HEK293 (cell line): ENCODE measurements at regions not wholly inside any gene's neighbourhood (a gene's known extent, or its start where the extent isn't known, plus 50 kb on each side); places are given as distances from the start of the nearest gene placed in this dataset.

ENCODE experiments used
- CTCF ChIA-PET: fragments of 350-600 bp; formaldehyde crosslinking; extraction: SDS; loops from one replicate; lab custom pipeline; 2021; ENCODE audit warnings: antibody characterized with exemption; lab: Yijun Ruan, JAX
- POLR2A ChIA-PET: fragments of 300-600 bp; formaldehyde crosslinking; extraction: SDS; loops from one replicate; lab custom pipeline; 2020; ENCODE audit warnings: antibody characterized with exemption, inconsistent platforms; lab: Yijun Ruan, JAX
- H3K27ac ChIP-seq: fragments of 200-500 bp; sonication (Bioruptor generic); 2 replicates; pipeline ENCODE4 v1.5.1; 2014; ENCODE audit warnings: low read depth, low read length, control low read depth, inconsistent platforms; ENCODE audit errors: extremely low read depth
- H3K36me3 ChIP-seq, 2 experiments: fragments of 200-500 bp in 1 of 2; sonication (Bioruptor generic) in 1 of 2; 1 replicate in 1 of 2; 2 replicates in 1 of 2; pipeline ENCODE4 v1.5.1; 2014 to 2017; ENCODE audit warnings: inconsistent platforms in 2 of 2, low read length in 2 of 2; ENCODE audit not compliant: control insufficient read depth in 2 of 2, insufficient read depth in 1 of 2
- H3K4me1 ChIP-seq: fragments of 200-500 bp; sonication (Bioruptor generic); 2 replicates; pipeline ENCODE4 v1.5.1; 2014; ENCODE audit warnings: mild to moderate bottlenecking, low read length, inconsistent platforms; ENCODE audit not compliant: control insufficient read depth, insufficient read depth
- H3K4me3 ChIP-seq: 2 replicates; pipeline ENCODE4 v1.5.1; 2011; ENCODE audit warnings: low read depth, mild to moderate bottlenecking, control low read depth, low read length, moderate library complexity
- H3K9me3 ChIP-seq: fragments of 200-500 bp; sonication (Bioruptor generic); 2 replicates; pipeline ENCODE4 v1.5.1; 2014; ENCODE audit warnings: low read depth, low read length, inconsistent platforms; ENCODE audit not compliant: control insufficient read depth, insufficient read depth
- KLF7 ChIP-seq: fragments of 450-650 bp; formaldehyde crosslinking; IDR thresholded peaks from 2 replicates; pipeline ENCODE4 v1.5.1; 2016; ENCODE audit warnings: missing biosample characterization, missing genetic modification characterization, borderline replicate concordance
- MEIS1 ChIP-seq: sonication (generic); formaldehyde crosslinking; IDR thresholded peaks from 2 replicates; pipeline ENCODE4 v1.8.1; 2022; ENCODE audit warnings: missing genetic modification reagents, mild to moderate bottlenecking, borderline replicate concordance
- OVOL3 ChIP-seq: fragments of 450-650 bp; formaldehyde crosslinking; IDR thresholded peaks from 2 replicates; pipeline ENCODE4 v1.5.1; 2016; ENCODE audit warnings: missing biosample characterization, missing genetic modification characterization
- SETDB1 ChIP-seq: IDR thresholded peaks from one replicate; pipeline ENCODE4 v1.6.1; 2017; ENCODE audit warnings: mild to moderate bottlenecking, low read length, moderate library complexity, mixed read lengths; ENCODE audit not compliant: insufficient read length
- ZEB2 ChIP-seq: fragments of 450-650 bp; formaldehyde crosslinking; IDR thresholded peaks from 2 replicates; pipeline ENCODE4 v1.5.1; 2016; ENCODE audit warnings: missing biosample characterization, missing genetic modification characterization
- ZFP37 ChIP-seq: fragments of 450-650 bp; formaldehyde crosslinking; IDR thresholded peaks from 2 replicates; pipeline ENCODE4 v1.5.1; 2016; ENCODE audit warnings: missing biosample characterization, missing genetic modification characterization
- ZNF121 ChIP-seq: fragments of 450-650 bp; formaldehyde crosslinking; IDR thresholded peaks from 2 replicates; pipeline ENCODE4 v1.5.1; 2016; ENCODE audit warnings: missing biosample characterization, missing genetic modification characterization
- ZNF175 ChIP-seq: fragments of 450-650 bp; formaldehyde crosslinking; IDR thresholded peaks from 2 replicates; pipeline ENCODE4 v1.5.1; 2016; ENCODE audit warnings: missing biosample characterization, missing genetic modification characterization
- ZNF19 ChIP-seq: fragments of 450-650 bp; formaldehyde crosslinking; IDR thresholded peaks from 2 replicates; pipeline ENCODE4; 2016; ENCODE audit warnings: missing biosample characterization, missing genetic modification characterization, low read depth
- ZNF324 ChIP-seq: fragments of 450-650 bp; formaldehyde crosslinking; IDR thresholded peaks from 2 replicates; pipeline ENCODE4 v1.5.1; 2016; ENCODE audit warnings: missing biosample characterization, missing genetic modification characterization
- ZNF354C ChIP-seq: fragments of 450-650 bp; formaldehyde crosslinking; IDR thresholded peaks from 2 replicates; pipeline ENCODE4 v1.5.1; 2016; ENCODE audit warnings: missing biosample characterization, missing genetic modification characterization, low read depth, borderline replicate concordance
- ZNF426 ChIP-seq: fragments of 450-650 bp; formaldehyde crosslinking; IDR thresholded peaks from 2 replicates; pipeline ENCODE4 v1.5.1; 2017; ENCODE audit warnings: missing biosample characterization, missing genetic modification characterization, mild to moderate bottlenecking, inconsistent platforms, moderate library complexity
- ZNF514 ChIP-seq: fragments of 450-650 bp; formaldehyde crosslinking; IDR thresholded peaks from 2 replicates; pipeline ENCODE4 v1.5.1; 2016; ENCODE audit warnings: missing biosample characterization, missing genetic modification characterization
- ZNF560 ChIP-seq: fragments of 450-650 bp; formaldehyde crosslinking; IDR thresholded peaks from 2 replicates; pipeline ENCODE4 v1.5.1; 2017; ENCODE audit warnings: missing biosample characterization, missing genetic modification characterization, borderline replicate concordance
- ZNF571 ChIP-seq: fragments of 450-650 bp; formaldehyde crosslinking; IDR thresholded peaks from 2 replicates; pipeline ENCODE4 v1.5.0; 2017; ENCODE audit warnings: missing biosample characterization, missing genetic modification characterization
- ZNF596 ChIP-seq: fragments of 450-650 bp; IDR thresholded peaks from 2 replicates; pipeline ENCODE4 v1.5.0; 2018; ENCODE audit warnings: missing biosample characterization, mild to moderate bottlenecking, missing genetic modification characterization, moderate library complexity
- ZNF621 ChIP-seq: fragments of 450-650 bp; formaldehyde crosslinking; IDR thresholded peaks from 2 replicates; pipeline ENCODE4 v1.5.1; 2017; ENCODE audit warnings: missing biosample characterization, missing genetic modification characterization
- ZNF670 ChIP-seq: fragments of 450-650 bp; formaldehyde crosslinking; IDR thresholded peaks from 2 replicates; pipeline ENCODE4 v1.5.1; 2016; ENCODE audit warnings: missing biosample characterization, missing genetic modification characterization, low read depth
- ZNF677 ChIP-seq: fragments of 450-650 bp; IDR thresholded peaks from 2 replicates; pipeline ENCODE4 v1.5.0; 2018; ENCODE audit warnings: missing biosample characterization, mild to moderate bottlenecking, missing genetic modification characterization, moderate library complexity
- TF ChIP-seq, protein P1 (sequence below): fragments of 450-650 bp; formaldehyde crosslinking; IDR thresholded peaks from 2 replicates; pipeline ENCODE4 v1.5.1; 2016; ENCODE audit warnings: missing biosample characterization, missing genetic modification characterization
- TF ChIP-seq, protein P2 (sequence below): fragments of 450-650 bp; formaldehyde crosslinking; IDR thresholded peaks from 2 replicates; pipeline ENCODE4 v1.5.1; 2016; ENCODE audit warnings: missing biosample characterization, missing genetic modification characterization
- TF ChIP-seq, protein P3 (sequence below): fragments of 450-650 bp; formaldehyde crosslinking; IDR thresholded peaks from 2 replicates; pipeline ENCODE4 v1.5.1; 2016; ENCODE audit warnings: missing biosample characterization, missing genetic modification characterization
- TF ChIP-seq, protein P4 (sequence below): fragments of 450-650 bp; formaldehyde crosslinking; IDR thresholded peaks from 2 replicates; pipeline ENCODE4 v1.5.1; 2016; ENCODE audit warnings: missing biosample characterization, missing genetic modification characterization
- TF ChIP-seq, protein P5 (sequence below): fragments of 450-650 bp; formaldehyde crosslinking; IDR thresholded peaks from 2 replicates; pipeline ENCODE4 v1.5.1; 2017; ENCODE audit warnings: missing biosample characterization, missing genetic modification characterization

DNA sequence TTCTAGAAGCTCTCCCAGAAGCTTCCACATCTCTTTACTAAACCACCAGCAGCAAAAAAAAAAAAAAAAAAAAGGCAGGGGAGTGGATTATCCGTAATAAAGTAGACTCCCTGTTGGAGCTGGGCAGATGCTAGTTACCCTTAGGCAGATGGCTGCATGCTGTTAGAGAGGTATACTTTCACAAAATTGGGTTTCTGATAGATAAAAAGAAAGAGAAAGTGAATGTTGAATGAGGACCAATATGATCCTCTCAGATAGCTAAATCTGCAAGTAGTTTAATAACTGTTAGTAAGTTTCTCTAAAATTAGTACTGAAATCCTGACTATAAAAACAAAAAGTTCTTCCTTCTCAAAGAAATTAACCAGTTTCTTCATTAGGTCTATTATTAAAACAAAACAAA lies 195.4 kb downstream of the ANAPC10 start (continued):
- TF ChIP-seq MEIS1 = no peak
- TF ChIP-seq, all 188 proteins: peak for 0

DNA sequence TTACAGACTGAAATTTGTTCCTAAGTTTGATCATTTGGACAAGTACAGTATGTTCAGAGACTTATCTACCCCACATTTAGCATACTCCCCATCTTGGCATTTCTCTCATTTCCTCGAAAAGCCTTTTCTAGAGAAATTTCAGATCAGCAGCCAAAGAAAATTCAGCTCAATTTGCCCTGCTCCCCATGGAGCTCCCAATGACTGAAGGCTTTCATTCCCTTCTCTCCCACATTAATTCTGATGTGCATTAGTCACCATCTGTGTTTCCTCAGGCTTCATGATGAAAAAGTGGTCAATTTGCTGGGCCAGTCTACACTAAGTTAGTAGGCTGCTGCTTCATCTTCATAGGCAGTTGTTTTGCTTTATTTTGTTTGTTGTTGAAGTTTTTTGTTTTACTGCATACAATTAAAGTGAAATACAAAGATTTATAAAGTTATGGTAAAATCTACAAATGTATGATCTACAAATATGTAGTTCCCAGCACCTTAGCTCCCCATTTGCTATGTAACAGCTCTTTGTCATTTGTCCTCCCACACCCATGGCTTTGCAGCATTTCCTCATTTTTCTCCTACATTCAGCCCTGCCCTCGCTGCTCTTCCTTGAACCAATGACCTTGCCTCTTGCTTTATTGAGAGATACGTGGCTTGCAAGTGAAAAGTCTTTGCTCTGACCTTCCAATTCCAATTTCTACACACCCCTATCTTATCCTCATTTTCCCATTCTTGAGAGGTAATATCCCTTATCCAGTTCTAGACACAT lies 193.9 kb downstream of the ANAPC10 start:
- H3K4me3 ChIP-seq = no peak overlapping the region
- ChIA-PET POLR2A (no interaction called here), CTCF (no interaction called here)
- no peak overlapping the region for H3K27ac ChIP-seq
- TF ChIP-seq ZNF121 (tag by site-specific recombination) (no peak), ZNF354C (tag by site-specific recombination) (no peak), ZNF571 (tag by site-specific recombination) (no peak), ZNF677 (tag by site-specific recombination) (no peak), ZNF175 (tag by site-specific recombination) (no peak), ZNF514 (no peak), ZFP37 (tag by site-specific recombination) (no peak), ZNF324 (no peak)
- TF ChIP-seq, protein P1, sequence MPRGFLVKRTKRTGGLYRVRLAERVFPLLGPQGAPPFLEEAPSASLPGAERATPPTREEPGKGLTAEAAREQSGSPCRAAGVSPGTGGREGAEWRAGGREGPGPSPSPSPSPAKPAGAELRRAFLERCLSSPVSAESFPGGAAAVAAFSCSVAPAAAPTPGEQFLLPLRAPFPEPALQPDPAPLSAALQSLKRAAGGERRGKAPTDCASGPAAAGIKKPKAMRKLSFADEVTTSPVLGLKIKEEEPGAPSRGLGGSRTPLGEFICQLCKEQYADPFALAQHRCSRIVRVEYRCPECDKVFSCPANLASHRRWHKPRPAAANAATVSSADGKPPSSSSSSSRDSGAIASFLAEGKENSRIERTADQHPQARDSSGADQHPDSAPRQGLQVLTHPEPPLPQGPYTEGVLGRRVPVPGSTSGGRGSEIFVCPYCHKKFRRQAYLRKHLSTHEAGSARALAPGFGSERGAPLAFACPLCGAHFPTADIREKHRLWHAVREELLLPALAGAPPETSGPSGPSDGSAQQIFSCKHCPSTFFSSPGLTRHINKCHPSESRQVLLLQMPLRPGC (tag by site-specific recombination) = no peak
- TF ChIP-seq, protein P2, sequence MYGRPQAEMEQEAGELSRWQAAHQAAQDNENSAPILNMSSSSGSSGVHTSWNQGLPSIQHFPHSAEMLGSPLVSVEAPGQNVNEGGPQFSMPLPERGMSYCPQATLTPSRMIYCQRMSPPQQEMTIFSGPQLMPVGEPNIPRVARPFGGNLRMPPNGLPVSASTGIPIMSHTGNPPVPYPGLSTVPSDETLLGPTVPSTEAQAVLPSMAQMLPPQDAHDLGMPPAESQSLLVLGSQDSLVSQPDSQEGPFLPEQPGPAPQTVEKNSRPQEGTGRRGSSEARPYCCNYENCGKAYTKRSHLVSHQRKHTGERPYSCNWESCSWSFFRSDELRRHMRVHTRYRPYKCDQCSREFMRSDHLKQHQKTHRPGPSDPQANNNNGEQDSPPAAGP = no peak
- TF ChIP-seq, protein P3, sequence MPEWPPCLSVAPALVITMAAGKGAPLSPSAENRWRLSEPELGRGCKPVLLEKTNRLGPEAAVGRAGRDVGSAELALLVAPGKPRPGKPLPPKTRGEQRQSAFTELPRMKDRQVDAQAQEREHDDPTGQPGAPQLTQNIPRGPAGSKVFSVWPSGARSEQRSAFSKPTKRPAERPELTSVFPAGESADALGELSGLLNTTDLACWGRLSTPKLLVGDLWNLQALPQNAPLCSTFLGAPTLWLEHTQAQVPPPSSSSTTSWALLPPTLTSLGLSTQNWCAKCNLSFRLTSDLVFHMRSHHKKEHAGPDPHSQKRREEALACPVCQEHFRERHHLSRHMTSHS (tag by site-specific recombination) = no peak
- TF ChIP-seq, protein P4, sequence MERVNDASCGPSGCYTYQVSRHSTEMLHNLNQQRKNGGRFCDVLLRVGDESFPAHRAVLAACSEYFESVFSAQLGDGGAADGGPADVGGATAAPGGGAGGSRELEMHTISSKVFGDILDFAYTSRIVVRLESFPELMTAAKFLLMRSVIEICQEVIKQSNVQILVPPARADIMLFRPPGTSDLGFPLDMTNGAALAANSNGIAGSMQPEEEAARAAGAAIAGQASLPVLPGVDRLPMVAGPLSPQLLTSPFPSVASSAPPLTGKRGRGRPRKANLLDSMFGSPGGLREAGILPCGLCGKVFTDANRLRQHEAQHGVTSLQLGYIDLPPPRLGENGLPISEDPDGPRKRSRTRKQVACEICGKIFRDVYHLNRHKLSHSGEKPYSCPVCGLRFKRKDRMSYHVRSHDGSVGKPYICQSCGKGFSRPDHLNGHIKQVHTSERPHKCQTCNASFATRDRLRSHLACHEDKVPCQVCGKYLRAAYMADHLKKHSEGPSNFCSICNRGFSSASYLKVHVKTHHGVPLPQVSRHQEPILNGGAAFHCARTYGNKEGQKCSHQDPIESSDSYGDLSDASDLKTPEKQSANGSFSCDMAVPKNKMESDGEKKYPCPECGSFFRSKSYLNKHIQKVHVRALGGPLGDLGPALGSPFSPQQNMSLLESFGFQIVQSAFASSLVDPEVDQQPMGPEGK (tag by site-specific recombination) = no peak
- H3K9me3 ChIP-seq = no peaks in the 10 kb centered on the region
- H3K36me3 ChIP-seq = no peaks in the 10 kb centered on the region
- H3K4me1 ChIP-seq = no peaks in the 10 kb centered on the region

DNA sequence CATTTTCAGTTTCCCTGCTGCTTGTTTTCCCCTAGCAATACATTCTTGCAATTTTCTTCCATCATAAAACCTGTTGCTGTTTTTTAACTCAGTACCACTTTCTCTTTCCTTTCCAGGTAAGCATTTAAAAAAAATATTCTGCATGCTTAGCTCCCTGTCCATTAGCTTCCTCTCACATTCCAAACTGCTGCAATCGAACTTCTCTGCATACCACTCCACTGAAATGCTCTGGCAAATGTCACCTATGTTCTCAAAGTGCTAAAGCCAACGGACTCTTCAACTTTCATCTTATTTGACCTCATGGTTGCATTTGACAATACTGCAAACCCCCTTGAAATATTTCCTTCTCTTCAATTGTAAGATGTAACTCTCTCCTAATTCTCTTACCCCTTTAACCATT lies 192.7 kb downstream of the ANAPC10 start:
- no peaks in the 10 kb centered on the region for H3K4me1 ChIP-seq
- H3K9me3 ChIP-seq = no peaks in the 10 kb centered on the region
- H3K36me3 ChIP-seq = no peaks in the 10 kb centered on the region
- ChIA-PET CTCF (no interaction called here), POLR2A (no interaction called here)
- H3K4me3 ChIP-seq = no peak overlapping the region
- H3K27ac ChIP-seq = no peak overlapping the region
- TF ChIP-seq KLF7 (tag by site-specific recombination) = no peak
- TF ChIP-seq ZNF560 (tag by site-specific recombination) = no peak
- TF ChIP-seq ZNF426 = no peak
- TF ChIP-seq ZNF621 = no peak
- TF ChIP-seq ZNF19 (tag by site-specific recombination) = no peak
- TF ChIP-seq ZEB2 = no peak
- TF ChIP-seq, protein P5, sequence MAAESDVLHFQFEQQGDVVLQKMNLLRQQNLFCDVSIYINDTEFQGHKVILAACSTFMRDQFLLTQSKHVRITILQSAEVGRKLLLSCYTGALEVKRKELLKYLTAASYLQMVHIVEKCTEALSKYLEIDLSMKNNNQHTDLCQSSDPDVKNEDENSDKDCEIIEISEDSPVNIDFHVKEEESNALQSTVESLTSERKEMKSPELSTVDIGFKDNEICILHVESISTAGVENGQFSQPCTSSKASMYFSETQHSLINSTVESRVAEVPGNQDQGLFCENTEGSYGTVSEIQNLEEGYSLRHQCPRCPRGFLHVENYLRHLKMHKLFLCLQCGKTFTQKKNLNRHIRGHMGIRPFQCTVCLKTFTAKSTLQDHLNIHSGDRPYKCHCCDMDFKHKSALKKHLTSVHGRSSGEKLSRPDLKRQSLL (tag by site-specific recombination) = no peak
- TF ChIP-seq ZNF670 = no peak
- no peak for TF ChIP-seq SETDB1
- no peak for TF ChIP-seq ZNF596 (tag by site-specific recombination)
- no peak for TF ChIP-seq ZFP37 (tag by site-specific recombination)
- TF ChIP-seq OVOL3 (tag by site-specific recombination) = no peak
